ENCODE measurements at regions not wholly inside any gene's neighbourhood (a gene's known extent, or its start where the extent isn't known, plus 50 kb on each side); places are given as distances from the start of the nearest gene placed in this dataset.

DNA sequence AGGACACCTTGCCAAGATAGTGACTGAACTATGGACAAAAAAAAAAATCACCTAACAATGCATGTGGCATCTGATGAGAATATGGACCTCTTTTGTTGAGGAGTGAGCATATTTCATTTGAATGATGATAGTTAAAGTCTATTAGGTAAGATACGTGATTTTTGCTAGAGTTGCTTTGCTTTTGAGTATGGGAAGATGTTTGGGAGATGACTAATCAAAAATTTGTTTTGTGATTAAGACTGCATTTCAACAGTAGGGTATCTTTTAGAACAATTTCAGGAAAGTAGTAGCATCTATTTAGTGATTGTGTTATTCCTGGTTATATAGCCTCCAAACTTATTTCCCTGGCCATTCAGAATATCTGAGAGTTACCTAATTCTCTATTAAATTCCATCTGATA, 878.6 kb upstream of the CITED2 start:
- H3K4me1 Mint-ChIP-seq = peaks cover 7% of the 10 kb centered on the region
- no peaks in the 10 kb centered on the region for H3K4me1 ChIP-seq (ENCODE audit: control insufficient read depth, insufficient read depth, low read length)
- no peak overlapping the region for H3K4me3 Mint-ChIP-seq
- no peaks in the 10 kb centered on the region for H3K27me3 ChIP-seq (ENCODE audit: control insufficient read depth, insufficient read depth, low read length, poor library complexity, severe bottlenecking)
- no peaks in the 10 kb centered on the region for H3K36me3 ChIP-seq (ENCODE audit: control insufficient read depth, insufficient read depth, low read length)
- no peak for TF ChIP-seq CTCF (conservative IDR thresholded peaks at IDR 0.05)
- H3K27ac ChIP-seq (ENCODE audit: low read depth, low read length) = no peak overlapping the region
- no peak for DNase-seq
- H3K9me3 ChIP-seq (ENCODE audit: control insufficient read depth, low read length) = no peaks in the 10 kb centered on the region
- H3K9ac ChIP-seq (ENCODE audit: extremely low read depth, low read length, poor library complexity, severe bottlenecking) = no peak overlapping the region
- H3K4me3 ChIP-seq (ENCODE audit: low read length) = no peak overlapping the region
- 93 to 100% methylated on average over 1 of the region's 1 CpG for WGBS, 2 experiments (ENCODE audit: insufficient coverage in 1 of 2, insufficient read length in 1 of 2)
- H3K36me3 Mint-ChIP-seq (ENCODE audit: low read depth) = peaks cover 5% of the 10 kb centered on the region
- no peaks in the 10 kb centered on the region for H3K27me3 Mint-ChIP-seq (ENCODE audit: insufficient read depth)
- peaks cover 3% of the 10 kb centered on the region for H3K9me3 Mint-ChIP-seq
- no peak overlapping the region for H3K27ac Mint-ChIP-seq

DNA sequence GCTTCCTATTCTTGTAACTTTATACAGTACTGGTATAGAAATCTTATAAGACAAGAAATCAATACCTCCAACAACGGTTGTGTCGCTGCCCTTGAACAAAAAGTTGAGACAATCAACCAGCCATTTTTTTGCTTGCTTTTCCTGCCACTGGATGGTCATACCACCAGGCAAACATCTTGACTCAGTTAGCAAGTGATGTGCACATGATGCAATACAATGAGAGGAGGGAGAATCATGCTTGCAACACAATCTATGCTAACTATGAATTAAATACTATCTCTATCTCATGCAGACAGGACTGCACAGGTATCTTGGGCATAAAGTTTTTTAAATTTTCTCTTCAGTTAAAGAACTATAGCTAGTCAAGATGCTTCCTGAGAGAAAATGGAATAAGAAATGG, 877.7 kb upstream of the CITED2 start:
- H3K27ac Mint-ChIP-seq = no peak overlapping the region
- Histone ChIP-seq H3K27ac (ENCODE audit: low read depth, low read length) (no peak overlapping the region), H3K27me3 (ENCODE audit: control insufficient read depth, insufficient read depth, low read length, poor library complexity, severe bottlenecking) (no peaks in the 10 kb centered on the region), H3K4me3 (ENCODE audit: low read length) (no peak overlapping the region), H3K9me3 (ENCODE audit: control insufficient read depth, low read length) (no peaks in the 10 kb centered on the region), H3K36me3 (ENCODE audit: control insufficient read depth, insufficient read depth, low read length) (no peaks in the 10 kb centered on the region), H3K4me1 (ENCODE audit: control insufficient read depth, insufficient read depth, low read length) (no peaks in the 10 kb centered on the region), H3K9ac (ENCODE audit: extremely low read depth, low read length, poor library complexity, severe bottlenecking) (no peak overlapping the region)
- DNase-seq = no peak
- H3K4me1 Mint-ChIP-seq = no peaks in the 10 kb centered on the region
- no peaks in the 10 kb centered on the region for H3K27me3 Mint-ChIP-seq (ENCODE audit: insufficient read depth)
- H3K4me3 Mint-ChIP-seq = no peak overlapping the region
- peaks cover 5% of the 10 kb centered on the region for H3K36me3 Mint-ChIP-seq (ENCODE audit: low read depth)
- 93 to 95% methylated on average over 2 of the region's 2 CpGs for WGBS, 2 experiments (ENCODE audit: insufficient coverage in 1 of 2, insufficient read length in 1 of 2)
- TF ChIP-seq CTCF (conservative IDR thresholded peaks at IDR 0.05) = no peak
- no peaks in the 10 kb centered on the region for H3K9me3 Mint-ChIP-seq

- Mint-ChIP-seq H3K27ac (no peak overlapping the region), H3K27me3 (ENCODE audit: insufficient read depth) (no peaks in the 10 kb centered on the region)
- 90% methylated on average over 7 of the region's 8 CpGs; no CpG with 5 or more reads in 1 of the 2 experiments for WGBS, 2 experiments (ENCODE audit: insufficient coverage in 1 of 2, insufficient read length in 1 of 2)
Measured at GRCh38 chr6:140245296-140246040, 871.0 kb upstream of the CITED2 start.

More at GRCh38 chr6:140245296-140246040, 871.0 kb upstream of the CITED2 start:
- H3K27ac ChIP-seq (ENCODE audit: low read depth, low read length) = no peak overlapping the region
- Mint-ChIP-seq H3K4me1 (no peaks in the 10 kb centered on the region), H3K9me3 (no peaks in the 10 kb centered on the region), H3K36me3 (ENCODE audit: low read depth) (peaks cover under 1% of the 10 kb centered on the region), H3K4me3 (no peak overlapping the region)
- TF ChIP-seq CTCF (conservative IDR thresholded peaks at IDR 0.05) = no peak
- no peak overlapping the region for H3K9ac ChIP-seq (ENCODE audit: extremely low read depth, low read length, poor library complexity, severe bottlenecking)
- peaks cover 9% of the 10 kb centered on the region for H3K9me3 ChIP-seq (ENCODE audit: control insufficient read depth, low read length)
- H3K4me1 ChIP-seq (ENCODE audit: control insufficient read depth, insufficient read depth, low read length) = no peaks in the 10 kb centered on the region
- no peak overlapping the region for H3K4me3 ChIP-seq (ENCODE audit: low read length)
- H3K27me3 ChIP-seq (ENCODE audit: control insufficient read depth, insufficient read depth, low read length, poor library complexity, severe bottlenecking) = no peaks in the 10 kb centered on the region
- no peaks in the 10 kb centered on the region for H3K36me3 ChIP-seq (ENCODE audit: control insufficient read depth, insufficient read depth, low read length)
- no peak for DNase-seq

Data from endodermal cell (in vitro differentiated cells).